ENCODE measurements at regions not wholly inside any gene's neighbourhood (a gene's known extent, or its start where the extent isn't known, plus 50 kb on each side); places are given as distances from the start of the nearest gene placed in this dataset.

DNA sequence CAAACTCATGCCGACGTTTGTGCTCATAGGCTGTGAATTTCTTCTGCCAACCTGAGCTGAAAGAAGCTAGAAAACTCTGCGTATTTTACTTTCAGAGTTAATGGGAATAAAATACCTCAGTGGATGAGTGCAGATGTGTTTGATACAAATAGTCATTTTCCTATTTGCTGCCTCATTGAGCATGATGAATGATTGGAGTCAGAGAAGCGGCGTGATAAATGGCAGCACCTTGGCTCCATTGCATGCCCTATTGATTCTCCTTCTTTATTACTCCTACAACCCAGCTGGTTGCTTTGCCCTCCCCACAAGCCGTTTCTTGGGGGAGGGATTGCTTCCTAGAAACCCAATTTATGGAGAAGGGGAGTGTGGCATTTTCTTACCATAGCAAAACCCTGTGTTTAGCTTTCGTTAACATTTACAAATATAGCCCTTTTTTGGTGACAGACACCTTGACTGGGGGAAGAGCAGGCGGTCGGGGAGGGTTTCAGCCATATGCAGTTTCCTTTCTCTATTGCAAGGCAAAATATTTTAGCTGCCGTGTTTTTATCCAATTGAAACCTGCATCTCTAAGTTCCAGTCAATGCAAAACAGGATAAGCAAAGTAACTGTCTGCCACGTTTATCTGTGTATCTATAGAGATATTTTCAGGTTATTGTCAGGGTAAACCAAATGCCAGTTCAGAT lies 93.1 kb upstream of the TBCA start (continued):
- TF ChIP-seq PPARA (CRISPR knock-in tag; IDR thresholded peaks at IDR 0.05; ENCODE audit: borderline replicate concordance): no peak
- TF ChIP-seq ISL1 (CRISPR knock-in tag; IDR thresholded peaks at IDR 0.05): no peak

DNA sequence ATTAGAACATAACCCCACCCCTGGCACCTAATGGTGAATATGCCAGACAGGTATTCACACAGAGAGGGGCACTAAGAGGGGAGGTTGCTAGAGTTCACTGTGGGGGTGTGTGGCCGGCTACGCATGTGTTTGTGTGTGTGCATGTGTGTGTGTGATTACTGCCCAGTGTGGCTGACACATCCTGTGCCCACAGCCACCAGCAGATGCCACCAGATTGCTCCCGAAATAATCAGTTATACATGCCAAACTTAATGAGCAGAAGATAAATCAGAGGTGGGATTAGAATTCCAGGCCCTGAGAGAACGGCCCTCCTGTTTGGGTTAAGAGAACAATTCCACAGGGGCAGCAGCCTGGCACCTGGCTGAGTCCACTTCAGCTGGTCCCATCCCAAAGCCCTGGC lies 91.8 kb upstream of the TBCA start:
- no peak; the same call in 2 of the 3 replicates for ATAC-seq
- TF ChIP-seq, protein P1, sequence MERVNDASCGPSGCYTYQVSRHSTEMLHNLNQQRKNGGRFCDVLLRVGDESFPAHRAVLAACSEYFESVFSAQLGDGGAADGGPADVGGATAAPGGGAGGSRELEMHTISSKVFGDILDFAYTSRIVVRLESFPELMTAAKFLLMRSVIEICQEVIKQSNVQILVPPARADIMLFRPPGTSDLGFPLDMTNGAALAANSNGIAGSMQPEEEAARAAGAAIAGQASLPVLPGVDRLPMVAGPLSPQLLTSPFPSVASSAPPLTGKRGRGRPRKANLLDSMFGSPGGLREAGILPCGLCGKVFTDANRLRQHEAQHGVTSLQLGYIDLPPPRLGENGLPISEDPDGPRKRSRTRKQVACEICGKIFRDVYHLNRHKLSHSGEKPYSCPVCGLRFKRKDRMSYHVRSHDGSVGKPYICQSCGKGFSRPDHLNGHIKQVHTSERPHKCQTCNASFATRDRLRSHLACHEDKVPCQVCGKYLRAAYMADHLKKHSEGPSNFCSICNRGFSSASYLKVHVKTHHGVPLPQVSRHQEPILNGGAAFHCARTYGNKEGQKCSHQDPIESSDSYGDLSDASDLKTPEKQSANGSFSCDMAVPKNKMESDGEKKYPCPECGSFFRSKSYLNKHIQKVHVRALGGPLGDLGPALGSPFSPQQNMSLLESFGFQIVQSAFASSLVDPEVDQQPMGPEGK (CRISPR knock-in tag; IDR thresholded peaks at IDR 0.05; ENCODE audit: borderline replicate concordance): no peak
- TF ChIP-seq BACH2 (CRISPR knock-in tag; IDR thresholded peaks at IDR 0.05; ENCODE audit: borderline replicate concordance) (no peak), TCF4 (CRISPR knock-in tag; IDR thresholded peaks at IDR 0.05; ENCODE audit: borderline replicate concordance) (no peak), TOX (CRISPR knock-in tag; IDR thresholded peaks at IDR 0.05; ENCODE audit: borderline replicate concordance) (no peak), ZC3H10 (CRISPR knock-in tag; IDR thresholded peaks at IDR 0.05) (no peak), ZFP3 (CRISPR knock-in tag; IDR thresholded peaks at IDR 0.05) (no peak), RARB (CRISPR knock-in tag; IDR thresholded peaks at IDR 0.05) (no peak), ZNF565 (CRISPR knock-in tag; conservative IDR thresholded peaks at IDR 0.05; ENCODE audit: low read depth) (no peak), PPARA (CRISPR knock-in tag; IDR thresholded peaks at IDR 0.05; ENCODE audit: borderline replicate concordance) (no peak), ARNTL (CRISPR knock-in tag; IDR thresholded peaks at IDR 0.05; ENCODE audit: borderline replicate concordance, low read depth) (no peak), OSR1 (CRISPR knock-in tag; IDR thresholded peaks at IDR 0.05) (no peak), ZNF70 (CRISPR knock-in tag; IDR thresholded peaks at IDR 0.05) (no peak), ZFP30 (CRISPR knock-in tag; IDR thresholded peaks at IDR 0.05) (no peak), CSDC2 (CRISPR knock-in tag; IDR thresholded peaks at IDR 0.05) (no peak), ESRRG (CRISPR knock-in tag; IDR thresholded peaks at IDR 0.05) (no peak), ZNF8 (CRISPR knock-in tag; IDR thresholded peaks at IDR 0.05) (no peak), SNAI2 (CRISPR knock-in tag; IDR thresholded peaks at IDR 0.05) (no peak)

DNA sequence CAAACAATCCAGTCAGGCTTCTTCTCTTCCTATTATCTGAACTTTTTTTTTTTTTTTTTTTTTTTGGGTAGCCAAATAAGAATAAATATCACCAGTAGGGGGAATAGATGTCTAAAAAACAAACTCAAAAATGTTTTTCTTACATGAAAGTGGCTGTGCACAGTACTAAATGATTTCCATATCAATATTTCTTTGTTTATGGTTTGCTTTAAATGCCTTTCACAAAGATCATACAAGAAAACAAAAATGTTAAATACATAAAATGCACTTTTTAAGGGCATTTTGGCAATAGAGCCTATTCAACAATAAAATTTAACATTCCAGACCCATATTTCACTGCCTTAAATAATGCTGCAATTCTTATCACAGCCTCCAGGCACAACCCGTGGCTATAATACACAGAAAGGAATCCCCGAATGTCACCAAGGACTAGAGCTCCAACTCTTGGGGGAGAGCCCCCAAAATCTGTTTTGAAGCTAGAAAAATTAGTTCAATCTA lies 91.1 kb upstream of the TBCA start:
- TF ChIP-seq TCF4 (CRISPR knock-in tag; IDR thresholded peaks at IDR 0.05; ENCODE audit: borderline replicate concordance): no peak
- TF ChIP-seq, protein P2, sequence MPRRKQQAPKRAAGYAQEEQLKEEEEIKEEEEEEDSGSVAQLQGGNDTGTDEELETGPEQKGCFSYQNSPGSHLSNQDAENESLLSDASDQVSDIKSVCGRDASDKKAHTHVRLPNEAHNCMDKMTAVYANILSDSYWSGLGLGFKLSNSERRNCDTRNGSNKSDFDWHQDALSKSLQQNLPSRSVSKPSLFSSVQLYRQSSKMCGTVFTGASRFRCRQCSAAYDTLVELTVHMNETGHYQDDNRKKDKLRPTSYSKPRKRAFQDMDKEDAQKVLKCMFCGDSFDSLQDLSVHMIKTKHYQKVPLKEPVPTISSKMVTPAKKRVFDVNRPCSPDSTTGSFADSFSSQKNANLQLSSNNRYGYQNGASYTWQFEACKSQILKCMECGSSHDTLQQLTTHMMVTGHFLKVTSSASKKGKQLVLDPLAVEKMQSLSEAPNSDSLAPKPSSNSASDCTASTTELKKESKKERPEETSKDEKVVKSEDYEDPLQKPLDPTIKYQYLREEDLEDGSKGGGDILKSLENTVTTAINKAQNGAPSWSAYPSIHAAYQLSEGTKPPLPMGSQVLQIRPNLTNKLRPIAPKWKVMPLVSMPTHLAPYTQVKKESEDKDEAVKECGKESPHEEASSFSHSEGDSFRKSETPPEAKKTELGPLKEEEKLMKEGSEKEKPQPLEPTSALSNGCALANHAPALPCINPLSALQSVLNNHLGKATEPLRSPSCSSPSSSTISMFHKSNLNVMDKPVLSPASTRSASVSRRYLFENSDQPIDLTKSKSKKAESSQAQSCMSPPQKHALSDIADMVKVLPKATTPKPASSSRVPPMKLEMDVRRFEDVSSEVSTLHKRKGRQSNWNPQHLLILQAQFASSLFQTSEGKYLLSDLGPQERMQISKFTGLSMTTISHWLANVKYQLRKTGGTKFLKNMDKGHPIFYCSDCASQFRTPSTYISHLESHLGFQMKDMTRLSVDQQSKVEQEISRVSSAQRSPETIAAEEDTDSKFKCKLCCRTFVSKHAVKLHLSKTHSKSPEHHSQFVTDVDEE (CRISPR knock-in tag; IDR thresholded peaks at IDR 0.05): no peak

DNA sequence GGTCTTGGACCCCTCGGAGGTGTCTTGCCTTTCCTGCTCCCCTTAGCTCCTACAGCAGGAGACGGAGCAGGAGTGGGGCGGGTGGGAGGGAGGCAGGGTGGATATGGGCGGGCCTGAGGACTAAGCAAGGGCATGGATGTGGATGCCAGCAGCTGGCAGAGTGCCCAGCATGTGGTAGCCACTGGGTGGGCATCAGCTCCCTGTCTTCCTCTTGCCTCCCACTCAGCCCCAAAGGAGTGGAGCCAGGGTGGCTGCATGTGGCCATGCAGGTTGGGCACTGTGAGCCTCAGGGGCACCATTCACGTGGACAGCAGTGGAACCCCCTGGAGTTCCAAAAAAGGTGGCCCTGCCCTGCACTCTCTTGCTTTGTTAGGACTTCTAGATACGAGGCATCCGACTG lies 90.1 kb upstream of the TBCA start:
- no peak for TF ChIP-seq BACH2 (CRISPR knock-in tag; IDR thresholded peaks at IDR 0.05; ENCODE audit: borderline replicate concordance)
- TF ChIP-seq, protein P3, sequence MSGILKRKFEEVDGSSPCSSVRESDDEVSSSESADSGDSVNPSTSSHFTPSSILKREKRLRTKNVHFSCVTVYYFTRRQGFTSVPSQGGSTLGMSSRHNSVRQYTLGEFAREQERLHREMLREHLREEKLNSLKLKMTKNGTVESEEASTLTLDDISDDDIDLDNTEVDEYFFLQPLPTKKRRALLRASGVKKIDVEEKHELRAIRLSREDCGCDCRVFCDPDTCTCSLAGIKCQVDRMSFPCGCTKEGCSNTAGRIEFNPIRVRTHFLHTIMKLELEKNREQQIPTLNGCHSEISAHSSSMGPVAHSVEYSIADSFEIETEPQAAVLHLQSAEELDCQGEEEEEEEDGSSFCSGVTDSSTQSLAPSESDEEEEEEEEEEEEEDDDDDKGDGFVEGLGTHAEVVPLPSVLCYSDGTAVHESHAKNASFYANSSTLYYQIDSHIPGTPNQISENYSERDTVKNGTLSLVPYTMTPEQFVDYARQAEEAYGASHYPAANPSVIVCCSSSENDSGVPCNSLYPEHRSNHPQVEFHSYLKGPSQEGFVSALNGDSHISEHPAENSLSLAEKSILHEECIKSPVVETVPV (CRISPR knock-in tag; IDR thresholded peaks at IDR 0.05): no peak
- no peak for TF ChIP-seq RARB (CRISPR knock-in tag; IDR thresholded peaks at IDR 0.05)
- TF ChIP-seq, protein P4, sequence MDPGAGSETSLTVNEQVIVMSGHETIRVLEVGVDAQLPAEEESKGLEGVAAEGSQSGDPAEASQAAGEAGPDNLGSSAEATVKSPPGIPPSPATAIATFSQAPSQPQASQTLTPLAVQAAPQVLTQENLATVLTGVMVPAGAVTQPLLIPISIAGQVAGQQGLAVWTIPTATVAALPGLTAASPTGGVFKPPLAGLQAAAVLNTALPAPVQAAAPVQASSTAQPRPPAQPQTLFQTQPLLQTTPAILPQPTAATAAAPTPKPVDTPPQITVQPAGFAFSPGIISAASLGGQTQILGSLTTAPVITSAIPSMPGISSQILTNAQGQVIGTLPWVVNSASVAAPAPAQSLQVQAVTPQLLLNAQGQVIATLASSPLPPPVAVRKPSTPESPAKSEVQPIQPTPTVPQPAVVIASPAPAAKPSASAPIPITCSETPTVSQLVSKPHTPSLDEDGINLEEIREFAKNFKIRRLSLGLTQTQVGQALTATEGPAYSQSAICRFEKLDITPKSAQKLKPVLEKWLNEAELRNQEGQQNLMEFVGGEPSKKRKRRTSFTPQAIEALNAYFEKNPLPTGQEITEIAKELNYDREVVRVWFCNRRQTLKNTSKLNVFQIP (CRISPR knock-in tag; IDR thresholded peaks at IDR 0.05; ENCODE audit: borderline replicate concordance, low read depth): no peak
- no peak for TF ChIP-seq ESRRG (CRISPR knock-in tag; IDR thresholded peaks at IDR 0.05)
- TF ChIP-seq PPARA (CRISPR knock-in tag; IDR thresholded peaks at IDR 0.05; ENCODE audit: borderline replicate concordance): no peak
- no peak for TF ChIP-seq ZFP30 (CRISPR knock-in tag; IDR thresholded peaks at IDR 0.05)
- TF ChIP-seq, protein P2 (CRISPR knock-in tag; IDR thresholded peaks at IDR 0.05): no peak
- no peak for TF ChIP-seq ZC3H10 (CRISPR knock-in tag; IDR thresholded peaks at IDR 0.05)
- ATAC-seq: no peak

More for the DNA sequence above, 91.1 kb upstream of the TBCA start:
- ATAC-seq: peak; percentile 89
